Neural progenitor cell (in vitro differentiated cells): ENCODE measurements at regions not wholly inside any gene's neighbourhood (a gene's known extent, or its start where the extent isn't known, plus 50 kb on each side); places are given as distances from the start of the nearest gene placed in this dataset.

Source experiments
- DNase-seq: peaks from one replicate; pipeline ENCODE4 v3.0.0-alpha.2; 2016; ENCODE audit warnings: low spot score
- H2AFZ ChIP-seq: fragments of 200-600 bp; sonication (generic); replicated peaks from 2 replicates; pipeline ENCODE4 v1.6.1; 2016; ENCODE audit warnings: antibody characterized with exemption
- H3F3A ChIP-seq: fragments of 200-600 bp; sonication (generic); 2 replicates; pipeline ENCODE4 v1.6.1; 2016; ENCODE audit warnings: antibody characterized with exemption, low read depth
- H3K27ac ChIP-seq: fragments of 200-600 bp; sonication (generic); 2 replicates; pipeline ENCODE4 v1.5.1; 2016; ENCODE audit warnings: mild to moderate bottlenecking
- H3K27me3 ChIP-seq: fragments of 200-600 bp; sonication (generic); 2 replicates; pipeline ENCODE4 v1.6.1; 2016; ENCODE audit warnings: mild to moderate bottlenecking, moderate library complexity
- H3K36me3 ChIP-seq: fragments of 200-600 bp; sonication (generic); 2 replicates; pipeline ENCODE4 v1.5.1; 2016
- H3K4me1 ChIP-seq: fragments of 200-600 bp; sonication (generic); 2 replicates; pipeline ENCODE4 v1.6.1; 2016; ENCODE audit warnings: mixed run types
- H3K4me2 ChIP-seq: fragments of 200-600 bp; sonication (generic); 2 replicates; pipeline ENCODE4 v1.6.1; 2016
- H3K4me3 ChIP-seq: fragments of 200-600 bp; sonication (generic); 2 replicates; pipeline ENCODE4 v1.5.1; 2016
- H3K79me2 ChIP-seq: fragments of 200-600 bp; sonication (generic); 2 replicates; pipeline ENCODE4 v1.6.1; 2016; ENCODE audit warnings: low read depth
- H3K9ac ChIP-seq: fragments of 200-600 bp; sonication (generic); 2 replicates; pipeline ENCODE4 v1.6.1; 2016
- H3K9me3 ChIP-seq: fragments of 200-600 bp; sonication (generic); 2 replicates; pipeline ENCODE4 v1.5.1; 2016; ENCODE audit warnings: low read depth
- H4K20me1 ChIP-seq: fragments of 200-600 bp; sonication (generic); 2 replicates; pipeline ENCODE4 v1.6.1; 2016; ENCODE audit warnings: low read depth
- H3K27ac Mint-ChIP-seq: 3 replicates; pipeline ENCODE4 v1.8.0; 2021; ENCODE audit warnings: mixed read lengths
- H3K27me3 Mint-ChIP-seq: 2 replicates; pipeline ENCODE4 v1.8.0; 2022; ENCODE audit warnings: low read depth, mild to moderate bottlenecking, inconsistent platforms, moderate library complexity, mixed read lengths; ENCODE audit not compliant: insufficient read depth
- H3K36me3 Mint-ChIP-seq: 3 replicates; pipeline ENCODE4 v1.8.0; 2021; ENCODE audit warnings: mixed read lengths
- H3K4me1 Mint-ChIP-seq: 3 replicates; pipeline ENCODE4 v1.8.0; 2021; ENCODE audit warnings: mixed read lengths
- H3K4me3 Mint-ChIP-seq: 3 replicates; pipeline ENCODE4 v1.8.0; 2021; ENCODE audit warnings: mild to moderate bottlenecking, moderate library complexity, mixed read lengths
- H3K9me3 Mint-ChIP-seq: 3 replicates; pipeline ENCODE4 v1.8.0; 2020; ENCODE audit warnings: mixed read lengths
- CTCF ChIP-seq: fragments of 200-600 bp; sonication (generic); IDR thresholded peaks from 2 replicates; pipeline ENCODE4 v1.5.1; 2017; ENCODE audit warnings: antibody characterized with exemption, mild to moderate bottlenecking
- EZH2 ChIP-seq: fragments of 200-600 bp; sonication (generic); IDR thresholded peaks from 2 replicates; pipeline ENCODE4 v1.6.1; 2017; ENCODE audit warnings: antibody characterized with exemption, mild to moderate bottlenecking, moderate library complexity
- EZH2phosphoT487 ChIP-seq: fragments of 200-600 bp; sonication (generic); IDR thresholded peaks from 2 replicates; pipeline ENCODE4 v1.6.1; 2017; ENCODE audit warnings: antibody characterized with exemption

GRCh38 chr17:59513934-59514841, 51.2 kb upstream of the DHX40 start:
- Histone ChIP-seq H3K79me2 (no peaks in the 10 kb centered on the region), H3K4me2 (peak overlapping the region; percentile 53), H3K9me3 (no peaks in the 10 kb centered on the region), H4K20me1 (no peaks in the 10 kb centered on the region), H3K4me3 (no peak overlapping the region), H3K4me1 (peaks cover 9% of the 10 kb centered on the region), H3K27me3 (no peaks in the 10 kb centered on the region), H2AFZ (no peak overlapping the region), H3K27ac (no peak overlapping the region), H3K36me3 (no peaks in the 10 kb centered on the region), H3K9ac (no peak overlapping the region), H3F3A (no peaks in the 10 kb centered on the region)
- TF ChIP-seq CTCF: no peak
- no peak for TF ChIP-seq EZH2
- TF ChIP-seq EZH2phosphoT487: no peak
- peak; percentile 42 for DNase-seq
- Mint-ChIP-seq H3K4me3 (no peak overlapping the region), H3K36me3 (no peaks in the 10 kb centered on the region), H3K27me3 (peaks cover 4% of the 10 kb centered on the region), H3K9me3 (no peaks in the 10 kb centered on the region), H3K4me1 (peaks cover 6% of the 10 kb centered on the region), H3K27ac (no peak overlapping the region)
